ENCODE measurements at regions not wholly inside any gene's neighbourhood (a gene's known extent, or its start where the extent isn't known, plus 50 kb on each side); places are given as distances from the start of the nearest gene placed in this dataset.

DNA sequence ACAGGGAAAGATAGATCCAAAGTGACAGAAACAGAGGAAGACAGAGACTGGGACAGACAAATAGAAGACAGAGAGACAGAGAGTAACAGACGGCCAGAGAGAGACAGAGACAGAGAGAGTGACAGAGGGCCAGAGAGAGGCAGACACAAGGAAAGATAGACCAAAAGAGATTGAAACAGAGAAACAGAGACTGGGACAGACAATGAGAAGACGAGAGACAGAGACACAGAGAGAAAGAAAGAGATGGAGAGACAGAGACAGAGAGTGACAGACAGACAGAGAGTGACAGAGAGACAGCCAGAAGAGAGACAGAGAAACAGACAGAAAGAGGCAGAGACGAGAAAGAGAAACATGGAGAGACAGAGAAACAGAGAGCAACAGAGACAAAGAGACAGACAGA lies 127.3 kb downstream of the UQCRFS1 start:
- H3K4me3 Mint-ChIP-seq (ENCODE audit: unreplicated experiment), result no peak overlapping the region
- TF ChIP-seq, protein P1, sequence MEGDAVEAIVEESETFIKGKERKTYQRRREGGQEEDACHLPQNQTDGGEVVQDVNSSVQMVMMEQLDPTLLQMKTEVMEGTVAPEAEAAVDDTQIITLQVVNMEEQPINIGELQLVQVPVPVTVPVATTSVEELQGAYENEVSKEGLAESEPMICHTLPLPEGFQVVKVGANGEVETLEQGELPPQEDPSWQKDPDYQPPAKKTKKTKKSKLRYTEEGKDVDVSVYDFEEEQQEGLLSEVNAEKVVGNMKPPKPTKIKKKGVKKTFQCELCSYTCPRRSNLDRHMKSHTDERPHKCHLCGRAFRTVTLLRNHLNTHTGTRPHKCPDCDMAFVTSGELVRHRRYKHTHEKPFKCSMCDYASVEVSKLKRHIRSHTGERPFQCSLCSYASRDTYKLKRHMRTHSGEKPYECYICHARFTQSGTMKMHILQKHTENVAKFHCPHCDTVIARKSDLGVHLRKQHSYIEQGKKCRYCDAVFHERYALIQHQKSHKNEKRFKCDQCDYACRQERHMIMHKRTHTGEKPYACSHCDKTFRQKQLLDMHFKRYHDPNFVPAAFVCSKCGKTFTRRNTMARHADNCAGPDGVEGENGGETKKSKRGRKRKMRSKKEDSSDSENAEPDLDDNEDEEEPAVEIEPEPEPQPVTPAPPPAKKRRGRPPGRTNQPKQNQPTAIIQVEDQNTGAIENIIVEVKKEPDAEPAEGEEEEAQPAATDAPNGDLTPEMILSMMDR (IDR thresholded peaks at IDR 0.05; ENCODE audit: unreplicated experiment), result no peak
- H3K4me1 Mint-ChIP-seq (ENCODE audit: unreplicated experiment), result no peaks in the 10 kb centered on the region
- H3K27ac Mint-ChIP-seq (ENCODE audit: unreplicated experiment), result no peak overlapping the region
- H3K9me3 Mint-ChIP-seq (ENCODE audit: unreplicated experiment), result no peaks in the 10 kb centered on the region
- H3K36me3 Mint-ChIP-seq (ENCODE audit: low read depth, unreplicated experiment), result no peaks in the 10 kb centered on the region
- peaks cover 9% of the 10 kb centered on the region for H3K27me3 Mint-ChIP-seq (ENCODE audit: unreplicated experiment)
- no peak for DNase-seq (ENCODE audit: low spot score)

DNA sequence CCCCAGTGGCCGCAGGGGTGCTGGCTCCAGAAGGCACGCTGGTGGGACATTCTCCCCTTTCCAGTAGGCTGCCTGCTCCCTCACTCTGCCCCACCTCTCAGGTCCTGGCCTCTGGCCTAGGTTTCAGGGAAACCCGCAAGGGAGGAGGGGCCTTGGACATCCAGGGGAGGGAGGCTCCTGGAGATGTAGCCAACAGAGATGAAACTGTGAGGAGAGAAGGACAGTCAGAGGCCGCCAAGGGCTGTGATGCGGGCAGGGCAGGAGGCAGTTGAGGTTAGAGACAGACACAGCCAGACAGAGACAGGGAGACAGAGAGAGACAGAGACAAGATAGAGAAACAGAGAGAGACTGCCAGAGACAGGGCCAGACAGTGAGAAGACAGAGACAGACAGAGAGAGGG lies 127.7 kb downstream of the UQCRFS1 start:
- Mint-ChIP-seq H3K27me3 (ENCODE audit: unreplicated experiment) (peaks cover 9% of the 10 kb centered on the region), H3K36me3 (ENCODE audit: low read depth, unreplicated experiment) (no peaks in the 10 kb centered on the region), H3K9me3 (ENCODE audit: unreplicated experiment) (no peaks in the 10 kb centered on the region), H3K27ac (ENCODE audit: unreplicated experiment) (no peak overlapping the region), H3K4me1 (ENCODE audit: unreplicated experiment) (no peaks in the 10 kb centered on the region), H3K4me3 (ENCODE audit: unreplicated experiment) (no peak overlapping the region)
- DNase-seq (ENCODE audit: low spot score), result no peak
- TF ChIP-seq, protein P1 (IDR thresholded peaks at IDR 0.05; ENCODE audit: unreplicated experiment), result no peak

- H3K4me3 Mint-ChIP-seq (ENCODE audit: unreplicated experiment), result no peak overlapping the region
- no peak overlapping the region for H3K27ac Mint-ChIP-seq (ENCODE audit: unreplicated experiment)
- H3K27me3 Mint-ChIP-seq (ENCODE audit: unreplicated experiment), result peaks cover 9% of the 10 kb centered on the region
- no peaks in the 10 kb centered on the region for H3K4me1 Mint-ChIP-seq (ENCODE audit: unreplicated experiment)
- TF ChIP-seq, protein P1 (IDR thresholded peaks at IDR 0.05; ENCODE audit: unreplicated experiment), result peak; percentile 61
- DNase-seq (ENCODE audit: low spot score), result peak; percentile 50
- H3K9me3 Mint-ChIP-seq (ENCODE audit: unreplicated experiment), result no peaks in the 10 kb centered on the region
- H3K36me3 Mint-ChIP-seq (ENCODE audit: low read depth, unreplicated experiment), result no peaks in the 10 kb centered on the region
These were observed 128.7 kb downstream of the UQCRFS1 start for GRCh38 chr19:29084266-29084665.

GRCh38 chr19:29083863-29084262 lies 129.1 kb downstream of the UQCRFS1 start:
- H3K4me3 Mint-ChIP-seq (ENCODE audit: unreplicated experiment), result no peak overlapping the region
- no peaks in the 10 kb centered on the region for H3K9me3 Mint-ChIP-seq (ENCODE audit: unreplicated experiment)

DNA sequence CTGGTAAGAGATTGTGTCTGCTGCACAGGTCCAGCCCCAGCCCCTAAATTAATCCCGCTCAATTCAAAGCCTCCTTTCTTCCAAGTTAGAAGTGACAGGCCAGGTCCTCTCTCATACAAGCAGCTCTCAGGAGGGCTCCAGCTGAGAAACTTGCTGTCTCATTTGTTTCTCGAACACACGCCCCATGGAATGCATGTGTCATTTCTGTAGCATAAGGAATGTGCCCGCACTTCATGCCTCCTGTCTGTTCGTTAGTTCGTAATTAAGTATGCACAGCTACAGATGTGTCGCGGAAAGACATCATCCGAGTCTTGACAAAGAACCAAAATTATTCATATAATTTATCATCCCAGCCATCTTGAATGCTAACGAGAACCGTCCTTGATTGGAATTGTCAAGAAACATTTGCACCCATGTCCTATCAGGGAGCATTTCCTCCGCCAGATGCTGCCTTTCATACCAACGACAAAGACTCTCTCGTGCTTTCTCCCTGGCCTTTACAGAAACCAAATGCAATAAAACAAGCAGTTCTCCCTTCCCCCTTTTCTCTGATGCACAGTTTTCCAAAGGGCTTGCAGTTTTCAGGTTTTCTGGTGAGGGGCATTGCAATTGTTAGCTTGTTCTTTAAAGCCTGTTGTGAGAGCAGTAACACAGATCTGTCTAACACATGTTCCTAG lies 133.5 kb downstream of the UQCRFS1 start:
- TF ChIP-seq, protein P1 (IDR thresholded peaks at IDR 0.05; ENCODE audit: unreplicated experiment), result no peak
- no peak for DNase-seq (ENCODE audit: low spot score)

More at GRCh38 chr19:29083863-29084262, 129.1 kb downstream of the UQCRFS1 start:
- TF ChIP-seq, protein P1 (IDR thresholded peaks at IDR 0.05; ENCODE audit: unreplicated experiment), result no peak
- no peak for DNase-seq (ENCODE audit: low spot score)
- H3K27me3 Mint-ChIP-seq (ENCODE audit: unreplicated experiment), result peaks cover 9% of the 10 kb centered on the region
- H3K36me3 Mint-ChIP-seq (ENCODE audit: low read depth, unreplicated experiment), result no peaks in the 10 kb centered on the region
- no peaks in the 10 kb centered on the region for H3K4me1 Mint-ChIP-seq (ENCODE audit: unreplicated experiment)
- H3K27ac Mint-ChIP-seq (ENCODE audit: unreplicated experiment), result no peak overlapping the region

More for the DNA sequence above, 133.5 kb downstream of the UQCRFS1 start:
- H3K27me3 Mint-ChIP-seq (ENCODE audit: unreplicated experiment), result peaks cover 8% of the 10 kb centered on the region
- H3K36me3 Mint-ChIP-seq (ENCODE audit: low read depth, unreplicated experiment), result no peaks in the 10 kb centered on the region
- no peak overlapping the region for H3K27ac Mint-ChIP-seq (ENCODE audit: unreplicated experiment)
- H3K4me1 Mint-ChIP-seq (ENCODE audit: unreplicated experiment), result no peaks in the 10 kb centered on the region
- no peak overlapping the region for H3K4me3 Mint-ChIP-seq (ENCODE audit: unreplicated experiment)
- H3K9me3 Mint-ChIP-seq (ENCODE audit: unreplicated experiment), result no peaks in the 10 kb centered on the region
